HG03135 (cell line): ENCODE measurements at regions not wholly inside any gene's neighbourhood (a gene's known extent, or its start where the extent isn't known, plus 50 kb on each side); places are given as distances from the start of the nearest gene placed in this dataset.

Experiments
- ATAC-seq: cut with Tn5 transposase; IDR thresholded peaks from one replicate; pipeline ENCODE4 v1.9.1; 2021; ENCODE audit warnings: mild to moderate bottlenecking, moderate library complexity; ENCODE audit not compliant: unreplicated experiment

DNA sequence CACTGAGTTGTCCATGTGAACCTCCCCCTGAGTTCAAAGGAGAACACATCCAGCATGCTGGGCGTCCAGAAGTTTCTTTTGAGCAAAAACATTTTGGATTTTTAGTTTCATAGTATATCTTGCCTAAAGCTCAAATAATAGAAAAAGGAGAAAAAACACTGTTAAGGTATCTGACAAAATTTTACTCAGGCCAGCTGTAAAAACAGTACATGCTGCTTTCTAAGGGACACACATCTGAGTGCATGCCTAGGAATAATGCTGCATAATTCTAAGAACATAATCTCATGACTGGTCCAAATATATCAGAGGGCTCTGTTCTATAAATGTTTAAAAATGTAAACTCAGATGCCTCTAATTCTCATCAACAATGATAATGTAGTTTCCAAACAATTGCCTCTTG, 561.3 kb upstream of the INTU start:
- no peak for ATAC-seq

DNA sequence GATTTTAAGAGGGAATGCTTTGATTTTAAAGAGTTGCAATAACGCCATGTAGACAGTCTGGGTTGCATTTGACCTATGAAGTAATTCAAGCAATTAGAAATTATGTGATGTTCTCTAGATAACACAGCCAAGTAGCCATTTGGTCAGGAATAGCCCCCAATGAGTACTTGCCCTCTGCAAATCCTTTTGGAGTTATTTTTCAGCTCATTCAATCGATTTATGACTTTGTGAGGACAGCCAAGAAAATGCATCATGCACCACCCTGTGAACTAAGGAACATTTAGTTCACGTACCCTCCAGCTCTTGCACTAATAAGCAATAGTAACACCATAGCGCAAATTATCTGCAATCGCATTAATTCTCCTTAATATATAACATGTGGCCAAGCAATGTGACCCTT, 552.6 kb upstream of the INTU start:
- no peak for ATAC-seq

GRCh38 chr4:127081041-127081440, 551.7 kb upstream of the INTU start:
- no peak for ATAC-seq

DNA sequence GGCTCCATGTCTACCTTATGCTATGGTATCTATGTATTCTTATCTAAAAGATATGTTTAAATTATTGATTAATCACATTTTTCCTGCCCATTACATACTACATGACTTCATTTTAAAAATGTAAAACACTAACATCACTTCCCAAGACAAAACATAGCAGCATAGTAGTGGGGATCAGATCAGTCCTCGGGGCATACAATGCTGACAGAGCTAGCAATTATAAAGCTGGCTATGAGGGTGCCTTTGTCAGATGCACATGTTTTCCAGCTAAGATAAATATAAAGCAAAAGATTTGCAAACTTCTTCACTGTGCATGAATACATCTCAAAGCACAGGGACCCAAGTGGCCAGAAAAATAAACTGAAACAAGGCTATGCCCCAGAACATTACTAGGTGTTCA, 549.8 kb upstream of the INTU start:
- ATAC-seq = no peak

GRCh38 chr4:127084666-127085065, 548.1 kb upstream of the INTU start:
- no peak for ATAC-seq

DNA sequence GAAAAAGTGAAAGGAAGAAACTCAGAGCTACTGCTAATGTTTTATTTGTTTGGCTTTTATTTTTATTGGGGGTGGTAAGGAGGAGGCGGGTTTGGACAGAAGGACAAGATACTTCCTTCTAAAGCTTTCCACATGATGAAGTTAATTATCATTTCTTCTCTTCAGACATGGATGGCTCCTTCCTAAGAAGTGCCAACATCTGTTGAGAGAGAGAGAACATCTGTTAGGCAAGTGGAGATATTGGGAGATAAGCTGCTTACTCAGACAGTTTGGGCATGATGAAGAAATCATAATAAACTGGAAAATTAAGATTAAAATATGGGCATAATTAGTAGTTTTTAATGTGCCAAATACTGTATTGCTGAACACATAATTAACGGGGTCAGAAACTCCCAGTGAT, 535.7 kb upstream of the INTU start:
- no peak for ATAC-seq

DNA sequence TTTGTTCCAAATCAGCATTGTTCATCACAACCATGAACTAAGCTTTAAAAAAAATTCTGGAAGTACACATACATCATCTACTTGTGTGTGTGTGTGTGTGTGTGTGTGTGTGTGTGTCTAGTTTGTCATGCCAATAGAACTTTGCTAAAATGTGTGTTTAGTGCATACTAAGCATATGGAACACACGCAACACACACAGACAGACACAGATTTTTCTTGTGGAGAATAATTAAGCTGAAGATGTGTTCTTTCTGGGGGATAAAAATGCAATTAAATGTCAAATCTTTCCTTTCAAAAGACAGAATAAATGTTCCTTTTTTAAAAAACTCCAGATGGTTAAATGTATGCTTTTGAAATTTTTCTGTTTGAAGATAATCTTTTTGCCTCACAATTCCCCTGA, 530.4 kb upstream of the INTU start:
- ATAC-seq = no peak

- ATAC-seq = no peak
Measured at GRCh38 chr4:127103681-127104115, 529.1 kb upstream of the INTU start.

DNA sequence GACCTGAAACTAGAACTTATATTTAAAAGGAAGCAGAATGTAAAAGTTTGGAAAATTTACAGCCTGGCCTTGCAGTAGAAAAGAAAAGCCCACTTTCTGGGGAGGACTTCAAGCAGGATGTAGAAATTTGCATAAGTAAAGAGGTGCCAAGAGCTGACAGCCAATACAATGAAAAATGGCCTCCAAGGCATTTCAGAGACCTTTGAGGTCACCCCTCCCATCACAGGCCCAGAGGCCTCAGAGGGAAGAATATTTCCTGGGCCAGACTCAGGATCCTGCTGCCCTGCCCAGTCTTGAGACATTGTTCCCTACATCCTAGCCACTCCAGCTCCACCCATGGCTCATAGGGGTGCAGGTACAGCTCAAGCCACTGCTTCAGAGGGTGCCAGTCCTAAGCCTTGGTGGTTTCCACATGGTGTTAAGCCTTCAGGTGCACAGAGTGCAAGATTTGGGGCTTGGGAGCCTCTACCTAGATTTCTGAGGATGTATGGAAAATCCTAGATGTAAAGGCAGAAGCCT, 518.9 kb upstream of the INTU start:
- no peak for ATAC-seq

DNA sequence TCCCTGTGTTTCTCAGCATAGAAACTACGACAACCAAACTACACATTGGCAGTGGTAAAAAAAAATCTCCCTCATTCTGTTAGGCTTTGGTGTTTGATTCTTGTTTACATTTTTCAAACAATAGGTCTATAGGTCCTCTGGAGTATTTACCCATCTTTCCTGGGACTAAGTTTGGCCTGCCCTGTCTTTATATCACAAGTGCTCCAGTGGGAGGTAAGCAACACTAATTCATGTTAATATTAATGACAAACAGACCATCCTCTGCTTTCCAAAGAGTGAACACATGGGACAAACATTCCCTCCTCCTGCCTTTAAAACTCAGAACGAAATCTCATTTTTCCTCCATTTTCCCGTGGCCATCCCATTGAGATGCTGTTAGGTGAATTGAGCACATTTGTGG, 514.1 kb upstream of the INTU start:
- no peak for ATAC-seq

- no peak for ATAC-seq
Measured at GRCh38 chr4:127120441-127121090, 512.2 kb upstream of the INTU start.

DNA sequence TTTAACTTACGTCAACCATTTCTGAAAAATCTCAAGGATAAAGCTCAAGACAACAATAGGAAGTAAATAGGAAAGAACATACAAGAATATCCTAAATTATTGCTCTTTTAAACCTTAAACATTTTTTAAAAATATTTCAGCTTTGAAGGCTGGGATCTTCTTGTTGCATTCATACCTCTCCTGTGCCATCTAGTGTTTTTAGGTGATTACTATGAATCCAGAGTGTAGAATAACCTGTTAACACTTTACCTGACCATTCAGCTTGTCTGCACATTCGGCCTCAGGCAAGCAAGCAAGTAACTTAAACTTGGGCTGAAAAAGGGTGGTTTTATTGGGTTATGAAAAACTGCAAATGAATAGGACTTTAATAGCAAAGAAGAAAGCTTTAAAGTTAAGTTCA, 507.8 kb upstream of the INTU start:
- ATAC-seq = no peak

DNA sequence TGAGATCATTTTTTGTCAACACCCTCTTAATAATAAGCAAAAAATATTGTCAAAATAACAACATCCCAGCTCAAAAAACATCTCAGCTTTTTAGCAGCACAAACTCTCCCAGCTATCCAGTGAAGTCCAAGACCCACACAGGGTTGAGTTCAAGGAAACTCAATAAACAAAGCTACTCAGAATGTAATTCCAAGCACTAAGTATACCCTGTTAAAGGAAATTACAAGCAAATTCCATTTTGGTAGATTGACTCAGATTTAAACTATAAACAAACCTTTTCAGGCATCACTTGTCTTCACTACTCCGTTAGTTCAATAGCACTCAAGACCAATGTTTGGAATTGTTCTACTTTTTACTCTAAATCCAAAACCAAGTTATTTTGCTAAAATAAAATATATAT, 506.0 kb upstream of the INTU start:
- no peak for ATAC-seq

DNA sequence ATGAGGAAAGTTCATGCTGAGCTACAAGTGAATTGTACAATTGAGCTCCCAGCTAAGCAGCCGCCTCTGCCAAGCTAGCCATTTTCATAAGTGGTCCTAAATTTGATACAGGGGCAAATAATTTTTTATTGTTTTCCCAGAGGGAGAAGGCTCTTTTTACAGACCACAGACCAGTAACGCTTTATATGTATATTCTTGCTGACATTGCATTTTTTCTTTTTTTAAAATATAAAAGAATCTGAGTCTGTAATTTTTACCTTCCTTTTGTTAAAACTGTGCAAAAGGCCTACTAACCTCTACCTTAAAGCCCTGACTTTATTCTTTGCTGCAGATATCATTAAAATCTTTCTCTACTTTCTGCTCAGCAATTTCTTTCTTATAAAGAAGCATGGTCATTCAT, 501.2 kb upstream of the INTU start:
- no peak for ATAC-seq

GRCh38 chr4:127134490-127134889, 498.3 kb upstream of the INTU start:
- ATAC-seq = no peak

GRCh38 chr4:127138586-127138985, 494.2 kb upstream of the INTU start:
- no peak for ATAC-seq

DNA sequence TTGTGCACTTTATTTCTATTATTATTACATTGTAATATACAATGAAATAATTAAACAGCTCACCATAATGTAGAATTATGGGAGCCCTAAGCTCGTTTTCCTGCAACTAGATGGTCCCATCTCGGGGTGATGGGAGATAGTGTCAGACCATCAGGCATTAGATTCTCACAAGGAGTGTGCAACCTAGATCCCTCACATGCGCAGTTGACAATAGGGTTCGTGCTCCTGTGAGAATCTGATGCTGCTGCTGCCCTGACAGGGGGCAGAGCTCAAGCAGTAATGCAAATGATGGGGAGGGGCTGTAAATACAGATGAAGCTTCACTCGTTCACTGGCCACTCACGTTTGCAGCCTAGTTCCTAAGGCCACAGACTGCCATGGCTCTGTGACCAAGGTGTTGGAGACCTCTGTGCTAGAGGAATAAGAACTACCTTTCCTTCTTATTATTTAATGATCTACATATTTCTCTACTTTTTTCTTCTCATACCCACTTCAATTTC, 492.9 kb upstream of the INTU start:
- no peak for ATAC-seq

- ATAC-seq = no peak
Measured at GRCh38 chr4:127140306-127140705, 492.5 kb upstream of the INTU start.

DNA sequence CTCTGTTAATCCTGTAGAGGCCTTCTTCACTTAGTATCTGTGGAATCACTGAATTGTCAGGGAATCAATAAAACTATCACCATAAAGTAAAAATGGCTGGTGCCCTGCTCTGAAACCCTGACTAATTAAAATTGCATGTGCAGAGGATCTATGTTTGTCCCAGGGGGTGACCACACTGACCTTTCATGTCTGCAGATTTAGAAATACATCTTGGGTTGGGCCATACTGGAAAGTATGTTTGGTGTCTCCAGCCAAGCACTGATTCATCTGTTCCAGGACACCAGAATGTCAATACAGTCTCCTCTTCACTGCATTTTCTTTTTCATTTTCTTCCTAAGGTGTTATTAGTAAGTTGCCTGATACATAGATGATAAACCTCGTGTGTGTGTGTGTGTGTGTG, 490.9 kb upstream of the INTU start:
- no peak for ATAC-seq

GRCh38 chr4:127143460-127144195, 489.1 kb upstream of the INTU start:
- no peak for ATAC-seq

DNA sequence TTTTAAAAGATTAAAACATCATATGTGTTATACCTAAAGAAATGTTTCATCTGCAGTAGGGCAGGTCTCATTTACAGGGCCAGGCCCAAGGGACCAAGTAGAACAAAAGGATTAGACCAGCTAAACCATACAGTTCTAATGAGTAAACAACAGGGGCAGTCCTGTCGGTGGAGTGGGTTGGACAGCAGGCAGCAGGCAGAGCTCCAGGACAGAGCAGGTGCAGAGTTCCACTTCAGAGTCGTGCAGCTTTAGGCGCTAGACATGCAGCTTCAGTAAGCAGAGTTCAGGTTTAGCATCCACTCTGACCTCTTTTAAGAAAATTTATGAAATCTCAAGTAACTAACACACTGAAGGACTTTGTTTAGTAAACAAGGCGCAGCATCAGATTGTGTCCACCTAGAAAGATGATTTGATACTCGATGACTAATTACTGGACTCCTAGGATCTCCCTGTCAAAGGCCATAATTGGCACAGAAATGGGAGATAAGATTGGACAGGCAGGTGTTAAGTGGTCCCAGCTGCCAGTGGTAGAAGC, 487.7 kb upstream of the INTU start:
- ATAC-seq = no peak

DNA sequence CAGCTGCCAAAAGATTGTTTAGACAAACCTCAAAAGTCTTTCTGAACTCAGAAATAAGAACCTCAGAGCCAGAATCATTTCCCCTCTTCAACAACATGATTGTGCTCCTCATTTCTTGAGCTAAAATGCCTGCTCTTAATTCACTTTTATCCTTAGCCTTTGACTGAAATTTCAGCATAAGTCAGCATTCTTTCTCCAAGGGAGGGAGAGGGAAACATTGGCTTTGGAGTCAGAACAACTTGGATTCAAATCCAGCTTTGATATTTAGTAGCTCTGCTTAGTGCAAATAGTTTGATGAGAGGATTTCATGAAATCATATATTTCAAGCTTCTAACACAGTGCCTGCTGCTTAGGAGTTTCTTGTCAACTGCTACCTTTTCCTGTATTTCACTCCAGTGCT, 484.6 kb upstream of the INTU start:
- no peak for ATAC-seq
